Naive thymus-derived CD4-positive, alpha-beta T cell (primary cell): ENCODE measurements at regions not wholly inside any gene's neighbourhood (a gene's known extent, or its start where the extent isn't known, plus 50 kb on each side); places are given as distances from the start of the nearest gene placed in this dataset.

Experiments
- ATAC-seq: fragments of 150-1000 bp; cut with Tn5 transposase; 2 replicates; pipeline ENCODE4 v1.10.0; 2021; ENCODE audit warnings: mild to moderate bottlenecking, moderate library complexity
- CTCF ChIA-PET: fragments of 350-600 bp; sonication (Branson Sonifier 250); formaldehyde crosslinking; loops from one replicate; lab custom pipeline; 2021; ENCODE audit warnings: antibody characterized with exemption; lab: Charles Lee
- POLR2A ChIA-PET: fragments of 350-600 bp; sonication (Branson Sonifier 250); formaldehyde crosslinking; loops from one replicate; lab custom pipeline; 2021; ENCODE audit warnings: antibody characterized with exemption, inconsistent platforms; lab: Charles Lee
- DNase-seq, 9 donors: peaks; one replicate each; pipeline versions ENCODE4 v3.0.0 to v3.0.0-alpha.2; 2020 to 2022; ENCODE audit warnings: mixed read lengths in 1 of 9
- H3K27ac ChIP-seq: one replicate; pipeline ENCODE4 v1.7.0; 2013; ENCODE audit warnings: mild to moderate bottlenecking, low read depth, low read length, moderate library complexity
- H3K27me3 ChIP-seq, 2 donors: one replicate each; pipeline ENCODE4 v1.7.0; 2013; ENCODE audit warnings: low read length in 2 of 2, mild to moderate bottlenecking in 2 of 2, moderate library complexity in 2 of 2; ENCODE audit not compliant: control insufficient read depth in 2 of 2, insufficient read depth in 2 of 2
- H3K36me3 ChIP-seq, 3 experiments: 1 replicate in 2 of 3; 2 replicates in 1 of 3; pipeline ENCODE4 v1.7.0; 2013; ENCODE audit warnings: low read length in 3 of 3, mild to moderate bottlenecking in 3 of 3, moderate library complexity in 1 of 3; ENCODE audit not compliant: insufficient read depth in 3 of 3, control insufficient read depth in 2 of 3
- H3K4me1 ChIP-seq, 2 donors: one replicate each; pipeline ENCODE4 v1.7.0; 2013; ENCODE audit warnings: low read length in 2 of 2, mild to moderate bottlenecking in 2 of 2, moderate library complexity in 1 of 2; ENCODE audit not compliant: control insufficient read depth in 2 of 2, insufficient read depth in 2 of 2
- H3K4me3 ChIP-seq: 2 replicates; pipeline ENCODE4 v1.7.0; 2013; ENCODE audit warnings: mild to moderate bottlenecking, low read length
- H3K9me3 ChIP-seq, 3 experiments: 1 replicate in 2 of 3; 2 replicates in 1 of 3; pipeline ENCODE4 v1.7.0; 2013; ENCODE audit warnings: low read length in 3 of 3; ENCODE audit not compliant: control insufficient read depth in 2 of 3
- H3K27ac Mint-ChIP-seq, 9 donors: one replicate each; pipeline ENCODE4 v1.8.0; 2020 to 2022; ENCODE audit warnings: mixed read lengths in 9 of 9, mild to moderate bottlenecking in 8 of 9, moderate library complexity in 5 of 9, inconsistent platforms in 2 of 9
- H3K27me3 Mint-ChIP-seq, 5 donors: one replicate each; pipeline ENCODE4 v1.8.0; 2021 to 2022; ENCODE audit warnings: mixed read lengths in 5 of 5, mild to moderate bottlenecking in 1 of 5
- H3K36me3 Mint-ChIP-seq, 5 donors: one replicate each; pipeline ENCODE4 v1.8.0; 2020 to 2022; ENCODE audit warnings: mixed read lengths in 5 of 5, mild to moderate bottlenecking in 3 of 5, inconsistent platforms in 1 of 5
- H3K4me1 Mint-ChIP-seq, 7 donors: one replicate each; pipeline ENCODE4 v1.8.0; 2020 to 2022; ENCODE audit warnings: mixed read lengths in 7 of 7, mild to moderate bottlenecking in 3 of 7, inconsistent platforms in 1 of 7
- H3K4me3 Mint-ChIP-seq, 10 donors: one replicate each; pipeline ENCODE4 v1.8.0; 2020 to 2022; ENCODE audit warnings: mild to moderate bottlenecking in 10 of 10, mixed read lengths in 10 of 10, moderate library complexity in 6 of 10, inconsistent platforms in 2 of 10
- H3K9me3 Mint-ChIP-seq, 11 donors: one replicate each; pipeline ENCODE4 v1.8.0; 2020 to 2022; ENCODE audit warnings: mixed read lengths in 11 of 11, mild to moderate bottlenecking in 4 of 11, inconsistent platforms in 1 of 11, moderate library complexity in 1 of 11
- intact Hi-C, 2 donors: fragments of 100-400 bp; cut with micrococcal nuclease; formaldehyde crosslinking; loops; one replicate each; pipeline ENCODE4 v1.15.1; 2023

DNA sequence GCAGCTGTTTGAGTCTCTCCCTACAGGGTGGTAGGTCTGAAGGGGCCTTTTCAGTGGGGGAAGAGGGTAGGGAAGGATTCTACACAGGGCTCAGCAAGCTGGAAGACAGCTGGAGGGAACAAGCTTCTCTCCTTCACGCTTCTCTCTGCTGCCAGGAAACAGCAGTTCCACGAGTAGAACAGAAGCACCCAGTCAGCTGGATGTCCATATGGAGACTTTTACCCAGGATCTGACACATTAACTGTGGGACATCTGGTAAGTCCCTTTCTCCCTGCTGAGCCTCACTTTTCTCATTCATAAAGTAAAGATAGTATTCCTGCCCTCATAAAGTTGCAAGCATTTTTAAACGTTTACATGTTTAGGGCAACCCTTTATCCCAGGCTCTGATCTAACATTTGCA, 280.3 kb downstream of the OMA1 start:
- Histone ChIP-seq H3K27ac (no peak overlapping the region), H3K4me3 (no peak overlapping the region), H3K4me1 (no peaks in the 10 kb centered on the region), H3K36me3 (no peaks in the 10 kb centered on the region), H3K9me3 (no peaks in the 10 kb centered on the region), H3K27me3 (no peaks in the 10 kb centered on the region)
- intact Hi-C loops, result no loop called here
- Mint-ChIP-seq H3K27ac (no peak overlapping the region), H3K9me3 (peaks cover 0 to 4% (median 0%) of the 10 kb centered on the region in 11 donors), H3K36me3 (peaks cover 0 to 15% (median 3%) of the 10 kb centered on the region in 5 donors), H3K4me1 (no peaks in the 10 kb centered on the region), H3K4me3 (no peak overlapping the region), H3K27me3 (peaks cover 0 to 3% (median 0%) of the 10 kb centered on the region in 5 donors)
- no peak for ATAC-seq
- POLR2A ChIA-PET, result no interaction called here
- CTCF ChIA-PET, result no interaction called here
- no peak for DNase-seq

DNA sequence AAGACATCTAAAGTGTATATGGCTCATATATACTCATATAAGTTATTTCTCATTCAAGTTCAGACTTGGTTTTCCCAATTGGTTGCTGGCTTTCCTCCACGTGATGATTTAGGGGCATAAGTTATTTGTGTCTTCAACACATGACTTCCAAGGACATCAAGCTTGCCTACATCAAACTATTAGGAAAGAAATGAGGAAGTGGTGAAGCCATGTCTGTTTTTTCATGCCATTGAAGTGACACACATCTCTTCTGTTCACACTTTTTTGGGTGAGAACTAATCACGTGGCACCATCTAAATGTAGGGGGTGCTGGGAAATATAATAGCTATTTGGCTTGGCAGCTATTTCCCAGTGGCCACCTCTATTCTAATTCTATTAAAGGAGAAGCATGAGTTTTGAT, 282.1 kb downstream of the OMA1 start:
- H3K27me3 Mint-ChIP-seq, result peaks cover 0 to 3% (median 0%) of the 10 kb centered on the region in 5 donors
- Histone ChIP-seq H3K9me3 (no peaks in the 10 kb centered on the region), H3K4me3 (no peak overlapping the region), H3K27ac (no peak overlapping the region), H3K4me1 (no peaks in the 10 kb centered on the region), H3K27me3 (no peaks in the 10 kb centered on the region), H3K36me3 (no peaks in the 10 kb centered on the region)
- ChIA-PET CTCF (no interaction called here), POLR2A (no interaction called here)
- peaks cover 0 to 4% (median 0%) of the 10 kb centered on the region in 11 donors for H3K9me3 Mint-ChIP-seq
- no peak overlapping the region for H3K4me3 Mint-ChIP-seq
- no peak overlapping the region for H3K27ac Mint-ChIP-seq
- H3K4me1 Mint-ChIP-seq, result no peaks in the 10 kb centered on the region
- peaks cover 0 to 20% (median 3%) of the 10 kb centered on the region in 5 donors for H3K36me3 Mint-ChIP-seq
- DNase-seq (no peak), ATAC-seq (no peak)
- intact Hi-C loops, result no loop called here

DNA sequence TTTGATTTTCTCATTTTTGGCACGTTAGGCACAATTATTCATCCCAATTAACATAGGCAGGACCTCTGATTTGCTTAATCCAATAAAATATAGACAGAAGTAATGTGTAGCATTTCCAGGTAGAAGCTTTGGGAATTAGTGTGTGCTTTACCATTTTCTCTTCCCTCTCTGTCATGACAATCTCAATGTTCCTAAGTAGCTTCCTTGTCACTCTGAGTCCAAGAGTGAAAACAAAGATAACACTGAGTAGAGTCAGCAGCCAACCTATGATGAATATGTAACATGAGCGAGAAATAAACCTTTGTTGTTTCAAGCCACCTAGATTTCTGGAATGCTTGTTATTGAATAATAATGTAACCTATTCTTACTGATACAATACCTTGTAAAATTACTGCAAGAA, 283.8 kb downstream of the OMA1 start:
- Histone ChIP-seq H3K27me3 (no peaks in the 10 kb centered on the region), H3K27ac (no peak overlapping the region), H3K36me3 (no peaks in the 10 kb centered on the region), H3K9me3 (no peaks in the 10 kb centered on the region), H3K4me1 (no peaks in the 10 kb centered on the region), H3K4me3 (no peak overlapping the region)
- no peak overlapping the region for H3K27ac Mint-ChIP-seq
- peaks cover 0 to 3% (median 0%) of the 10 kb centered on the region in 5 donors for H3K27me3 Mint-ChIP-seq
- ATAC-seq (no peak), DNase-seq (no peak)
- CTCF ChIA-PET, result no interaction called here
- POLR2A ChIA-PET, result no interaction called here
- intact Hi-C loops, result no loop called here
- peaks cover 0 to 20% (median 4%) of the 10 kb centered on the region in 5 donors for H3K36me3 Mint-ChIP-seq
- peaks cover 0 to 2% (median 0%) of the 10 kb centered on the region in 11 donors for H3K9me3 Mint-ChIP-seq
- H3K4me3 Mint-ChIP-seq, result no peak overlapping the region
- H3K4me1 Mint-ChIP-seq, result no peaks in the 10 kb centered on the region

DNA sequence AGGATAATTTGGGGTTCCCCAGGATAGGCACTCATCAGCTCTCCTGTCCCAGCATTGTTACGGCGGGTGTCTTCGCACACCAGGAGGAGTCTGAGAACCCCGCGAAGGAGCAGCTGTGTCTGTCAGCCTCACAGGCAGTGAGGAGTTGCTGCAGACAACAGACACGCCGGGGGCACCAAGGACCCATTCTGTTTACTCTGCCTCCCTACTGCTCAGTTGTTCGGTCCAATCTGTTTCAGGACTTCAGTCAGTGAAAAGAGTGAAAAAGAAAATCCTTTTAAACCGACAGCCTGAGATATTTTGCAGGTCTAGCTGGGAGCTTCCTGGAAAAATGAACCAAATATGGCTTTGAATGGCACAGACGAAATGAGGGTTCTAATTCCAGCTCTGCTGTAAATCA, 288.4 kb downstream of the OMA1 start:
- ChIA-PET POLR2A (no interaction called here), CTCF (no interaction called here)
- no peaks in the 10 kb centered on the region for H3K4me1 Mint-ChIP-seq
- intact Hi-C loops, result no loop called here
- no peak for DNase-seq
- peaks cover 0 to 11% (median 3%) of the 10 kb centered on the region in 11 donors for H3K9me3 Mint-ChIP-seq
- ATAC-seq, result no peak
- peaks cover 0 to 21% (median 6%) of the 10 kb centered on the region in 5 donors for H3K36me3 Mint-ChIP-seq
- H3K27ac ChIP-seq, result no peak overlapping the region
- H3K36me3 ChIP-seq, result no peaks in the 10 kb centered on the region
- H3K27me3 ChIP-seq, result no peaks in the 10 kb centered on the region
- H3K27me3 Mint-ChIP-seq, result peaks cover 0 to 17% (median 3%) of the 10 kb centered on the region in 5 donors
- no peaks in the 10 kb centered on the region for H3K9me3 ChIP-seq
- no peak overlapping the region for H3K4me3 Mint-ChIP-seq
- H3K4me1 ChIP-seq, result no peaks in the 10 kb centered on the region
- no peak overlapping the region for H3K27ac Mint-ChIP-seq
- H3K4me3 ChIP-seq, result no peak overlapping the region

DNA sequence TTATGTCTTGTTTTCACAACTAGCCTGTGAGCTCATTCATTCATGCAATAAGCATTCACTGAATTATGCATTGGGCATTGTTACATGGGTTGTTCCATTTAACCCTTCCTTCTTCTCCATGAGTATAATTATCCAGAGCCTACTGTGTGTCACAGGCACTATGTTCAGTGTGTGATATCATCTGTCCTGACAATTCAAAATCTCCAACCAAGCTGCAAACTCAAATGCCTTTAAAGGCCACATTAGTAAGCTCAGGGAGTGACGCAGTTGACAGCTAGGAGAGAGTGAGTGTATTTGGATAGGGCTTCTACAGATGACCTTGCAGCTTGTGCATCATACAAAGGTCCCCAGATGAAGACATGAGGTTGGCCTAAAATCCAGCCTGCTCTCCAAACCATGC, 289.5 kb downstream of the OMA1 start:
- Histone ChIP-seq H3K9me3 (no peaks in the 10 kb centered on the region), H3K4me3 (no peak overlapping the region), H3K27ac (no peak overlapping the region), H3K36me3 (no peaks in the 10 kb centered on the region), H3K4me1 (no peaks in the 10 kb centered on the region), H3K27me3 (no peaks in the 10 kb centered on the region)
- Mint-ChIP-seq H3K36me3 (peaks cover 0 to 20% (median 6%) of the 10 kb centered on the region in 5 donors), H3K4me1 (no peaks in the 10 kb centered on the region), H3K27ac (no peak overlapping the region), H3K9me3 (peaks cover 0 to 11% (median 3%) of the 10 kb centered on the region in 11 donors), H3K27me3 (peaks cover 0 to 17% (median 4%) of the 10 kb centered on the region in 5 donors), H3K4me3 (no peak overlapping the region)
- intact Hi-C loops, result no loop called here
- CTCF ChIA-PET, result no interaction called here
- POLR2A ChIA-PET, result no interaction called here
- no peak for DNase-seq
- no peak for ATAC-seq

DNA sequence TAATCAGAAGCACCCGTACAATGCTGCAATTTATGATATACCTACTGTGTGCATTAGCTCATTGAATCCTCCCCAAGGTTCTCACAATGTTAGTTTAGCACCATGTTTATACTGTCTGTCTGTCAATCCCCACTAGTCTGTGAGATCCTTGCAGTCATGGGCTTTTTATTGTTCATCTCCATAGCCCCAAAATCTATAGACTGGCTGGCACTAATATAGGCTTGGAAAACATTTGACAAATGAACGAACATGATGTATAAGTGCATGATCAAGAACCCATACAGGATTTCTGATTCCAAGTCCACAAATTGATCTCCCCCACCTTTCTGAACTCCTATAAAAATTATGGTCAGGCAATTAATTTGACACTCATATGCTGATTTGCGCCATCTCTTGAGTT, 290.0 kb downstream of the OMA1 start:
- no peak for ATAC-seq
- Mint-ChIP-seq H3K4me1 (no peaks in the 10 kb centered on the region), H3K4me3 (no peak overlapping the region), H3K27ac (no peak overlapping the region), H3K27me3 (peaks cover 0 to 18% (median 6%) of the 10 kb centered on the region in 5 donors), H3K9me3 (peaks cover 0 to 11% (median 3%) of the 10 kb centered on the region in 11 donors), H3K36me3 (peaks cover 0 to 17% (median 6%) of the 10 kb centered on the region in 5 donors)
- Histone ChIP-seq H3K4me1 (no peaks in the 10 kb centered on the region), H3K27me3 (no peaks in the 10 kb centered on the region), H3K36me3 (no peaks in the 10 kb centered on the region), H3K9me3 (no peaks in the 10 kb centered on the region), H3K4me3 (no peak overlapping the region), H3K27ac (no peak overlapping the region)
- POLR2A ChIA-PET, result no interaction called here
- CTCF ChIA-PET, result no interaction called here
- intact Hi-C loops, result no loop called here
- DNase-seq, result no peak

DNA sequence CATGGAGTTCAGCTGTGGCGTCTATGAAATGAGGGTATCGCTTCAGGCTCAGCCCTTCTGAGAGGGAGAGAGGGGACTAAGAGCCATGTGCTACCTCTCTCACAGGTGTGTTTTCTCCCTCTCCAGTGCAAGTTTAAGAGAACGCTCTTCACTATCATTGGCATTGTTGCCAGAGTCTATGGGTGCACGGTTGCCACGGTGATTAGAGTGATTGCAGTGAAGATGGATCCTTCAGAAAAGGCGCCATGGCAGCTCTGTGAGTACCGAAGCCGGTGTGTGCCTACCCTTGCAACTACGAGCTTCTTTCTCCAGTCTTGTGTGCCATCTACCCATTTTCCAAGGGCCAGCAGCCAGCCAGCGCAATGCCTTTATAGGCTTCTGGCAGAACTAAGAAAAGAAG, 290.5 kb downstream of the OMA1 start:
- no peak for ATAC-seq
- H3K36me3 ChIP-seq, result no peaks in the 10 kb centered on the region
- H3K4me3 Mint-ChIP-seq, result no peak overlapping the region
- H3K4me3 ChIP-seq, result no peak overlapping the region
- CTCF ChIA-PET, result no interaction called here
- no peak overlapping the region for H3K27ac Mint-ChIP-seq
- POLR2A ChIA-PET, result no interaction called here
- H3K4me1 Mint-ChIP-seq, result no peaks in the 10 kb centered on the region
- no peaks in the 10 kb centered on the region for H3K27me3 ChIP-seq
- no peaks in the 10 kb centered on the region for H3K4me1 ChIP-seq
- peaks cover 0 to 23% (median 11%) of the 10 kb centered on the region in 5 donors for H3K27me3 Mint-ChIP-seq
- DNase-seq, result no peak
- H3K9me3 ChIP-seq, result no peaks in the 10 kb centered on the region
- intact Hi-C loops, result no loop called here
- H3K9me3 Mint-ChIP-seq, result peaks cover 0 to 11% (median 3%) of the 10 kb centered on the region in 11 donors
- H3K27ac ChIP-seq, result no peak overlapping the region
- H3K36me3 Mint-ChIP-seq, result peaks cover 0 to 13% (median 6%) of the 10 kb centered on the region in 5 donors
